HG02763 (cell line): ENCODE measurements at regions not wholly inside any gene's neighbourhood (a gene's known extent, or its start where the extent isn't known, plus 50 kb on each side); places are given as distances from the start of the nearest gene placed in this dataset.
"Not testable (repeated sequence)": the region's sequence is repeated elsewhere in the genome, so short reads cannot be mapped to it uniquely, and the experiment has no call there.

ENCODE experiments used
- ATAC-seq: cut with Tn5 transposase; IDR thresholded peaks from one replicate; pipeline ENCODE4 v1.9.1; 2021; ENCODE audit warnings: mild to moderate bottlenecking, moderate library complexity; ENCODE audit not compliant: unreplicated experiment

- ATAC-seq: no peak
Observed at GRCh38 chr4:141290771-141291170, 70.1 kb downstream of the ZNF330 start.

DNA sequence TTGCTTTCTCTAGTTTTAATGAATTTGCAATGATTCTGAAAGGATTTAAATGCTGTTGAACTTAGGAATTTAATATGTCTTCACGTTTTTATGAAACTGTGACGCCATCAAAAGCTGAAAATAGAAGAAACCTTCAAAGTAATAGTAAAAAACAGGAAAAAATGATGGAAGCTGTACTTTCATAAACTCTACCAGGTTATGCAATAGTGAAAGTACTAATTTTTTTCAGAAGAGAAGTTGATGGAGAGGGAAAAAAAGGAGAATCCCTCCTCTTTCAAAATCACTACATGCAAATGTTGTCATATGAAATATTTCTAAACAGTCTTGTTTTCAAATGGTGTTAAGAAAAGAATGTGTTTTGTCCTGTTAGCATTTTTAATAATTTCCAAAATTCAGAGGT lies 73.6 kb downstream of the ZNF330 start:
- no peak for ATAC-seq

GRCh38 chr4:141301216-141301615 lies 80.5 kb downstream of the ZNF330 start:
- no peak for ATAC-seq

GRCh38 chr4:141302924-141303323 lies 82.2 kb downstream of the ZNF330 start:
- ATAC-seq: no peak

DNA sequence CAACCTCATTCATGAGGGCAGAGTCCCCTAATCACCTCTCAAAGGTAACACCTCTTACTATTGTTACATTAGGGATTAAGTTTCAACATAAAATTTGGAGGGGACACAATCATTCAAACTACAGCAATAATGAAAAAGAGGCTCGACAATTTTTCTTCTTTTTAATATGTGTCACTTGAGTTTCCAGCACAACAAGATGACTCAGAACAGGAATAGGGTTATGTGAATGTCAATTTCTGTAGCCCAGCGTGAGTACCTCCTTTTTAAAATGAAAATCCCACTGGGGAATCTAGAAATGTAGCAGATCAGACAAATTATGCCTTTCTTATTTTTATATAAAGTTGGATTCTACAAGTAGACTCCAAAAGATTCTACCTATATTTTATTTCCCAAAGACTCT lies 83.7 kb downstream of the ZNF330 start:
- no peak for ATAC-seq

DNA sequence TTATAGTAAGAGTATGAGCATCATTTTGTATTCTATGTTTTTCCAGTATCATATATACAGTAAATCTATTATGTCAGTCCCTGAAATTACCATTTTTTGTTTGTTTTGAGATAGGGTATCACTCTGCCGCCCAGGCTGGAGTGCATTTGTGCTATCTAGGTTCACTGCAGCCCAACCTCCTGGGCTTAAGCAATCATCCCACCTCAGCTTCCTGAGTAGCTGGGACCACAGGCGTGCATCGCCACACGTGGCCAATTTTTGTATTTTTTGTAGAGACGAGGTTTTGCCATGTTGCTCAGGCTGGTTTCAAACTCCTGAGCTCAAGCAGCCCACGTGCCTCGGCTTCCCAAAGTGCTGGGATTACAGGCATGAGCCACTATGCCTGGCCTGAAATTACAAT lies 85.6 kb downstream of the ZNF330 start:
- ATAC-seq: no peak

- peak; percentile 99 for ATAC-seq
Observed at GRCh38 chr4:141307241-141307689, 86.6 kb downstream of the ZNF330 start.

DNA sequence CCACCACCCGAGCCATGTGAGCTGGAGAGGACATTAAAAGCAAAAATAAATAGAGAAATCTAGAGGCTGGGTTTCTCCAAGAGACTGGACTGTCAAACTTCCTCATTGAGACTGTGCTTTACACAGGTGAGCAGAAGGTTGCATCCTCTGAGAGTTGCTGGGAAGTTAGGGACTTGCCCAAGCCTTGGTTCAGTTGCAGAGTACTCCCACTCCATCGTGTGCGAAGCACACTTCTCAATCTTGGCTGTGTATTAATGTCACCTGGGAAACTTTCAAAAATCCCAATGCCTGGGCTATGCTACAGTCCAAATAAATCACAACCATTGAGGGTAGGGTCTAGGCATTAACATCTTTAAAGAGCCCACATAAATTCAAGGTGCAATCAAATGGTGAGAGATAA lies 89.2 kb downstream of the ZNF330 start:
- ATAC-seq: peak; percentile 23

- ATAC-seq: no peak
Observed at GRCh38 chr4:141311246-141312204, 90.8 kb downstream of the ZNF330 start.

- no peak for ATAC-seq
Observed at GRCh38 chr4:141314627-141315026, 93.9 kb downstream of the ZNF330 start.

GRCh38 chr4:141328560-141329173 lies 108.0 kb downstream of the ZNF330 start:
- ATAC-seq: no peak

- ATAC-seq: no peak
Observed at GRCh38 chr4:141329174-141329569, 108.5 kb downstream of the ZNF330 start.

DNA sequence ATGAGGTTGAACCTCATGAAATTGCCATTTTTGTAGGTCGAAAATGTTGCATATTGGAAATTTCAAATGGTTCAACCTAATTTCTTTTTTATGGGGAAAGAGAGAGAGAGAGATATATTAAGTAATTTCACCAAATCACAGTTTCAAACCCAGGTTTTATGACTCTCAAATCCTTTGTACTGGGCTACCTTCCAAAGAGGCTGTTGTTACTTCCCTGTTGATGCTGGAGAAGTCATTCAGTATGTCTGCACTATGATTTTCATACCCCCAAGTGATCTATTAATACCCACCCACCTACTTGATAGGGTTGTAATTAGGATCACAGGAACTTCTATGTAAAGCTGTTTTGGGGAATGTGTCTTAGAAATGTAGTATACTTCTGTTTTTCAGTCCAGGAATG lies 109.9 kb downstream of the ZNF330 start:
- no peak for ATAC-seq

DNA sequence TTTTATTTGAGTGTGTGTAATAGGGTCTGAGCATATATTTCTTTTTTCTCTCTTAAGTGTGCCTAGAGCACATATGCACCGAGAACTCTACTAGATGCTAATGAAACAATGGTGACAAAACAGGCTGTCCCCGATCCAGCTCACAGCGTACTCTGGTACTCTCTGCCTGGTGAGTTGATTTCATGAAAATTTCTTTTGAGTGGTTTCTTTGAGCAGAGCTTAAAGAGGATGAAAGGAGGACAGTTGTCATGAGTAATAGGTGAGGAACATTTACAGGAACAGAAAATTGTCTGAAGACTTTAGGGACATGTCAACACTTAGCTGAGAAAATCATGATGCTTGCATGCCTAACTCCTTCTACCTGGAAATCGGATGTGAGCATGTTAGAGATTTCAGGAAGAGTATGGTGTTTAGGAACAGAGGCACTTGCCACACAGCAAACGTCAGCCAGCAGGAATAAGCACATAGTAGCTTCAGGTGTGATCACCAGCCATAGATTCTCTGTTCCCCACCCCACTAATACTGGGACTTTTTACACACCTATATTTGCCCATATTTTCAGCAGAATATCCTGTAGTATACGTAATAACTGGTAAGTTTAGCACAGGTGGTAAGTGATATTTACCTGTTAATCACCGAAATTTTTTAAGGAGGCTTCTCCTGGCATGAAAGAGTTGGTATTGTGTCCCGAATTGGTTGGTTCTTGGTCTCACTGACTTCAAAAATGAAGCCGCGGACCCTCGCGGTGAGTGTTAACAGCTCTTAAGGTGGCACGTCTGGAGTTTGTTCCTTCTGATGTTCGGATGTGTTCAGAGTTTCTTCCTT lies 111.1 kb downstream of the ZNF330 start:
- ATAC-seq: no peak

GRCh38 chr4:141332359-141333181 lies 111.9 kb downstream of the ZNF330 start:
- ATAC-seq: not testable (repeated sequence)

- not testable (repeated sequence) for ATAC-seq
Observed at GRCh38 chr4:141333456-141334230, 112.9 kb downstream of the ZNF330 start.

DNA sequence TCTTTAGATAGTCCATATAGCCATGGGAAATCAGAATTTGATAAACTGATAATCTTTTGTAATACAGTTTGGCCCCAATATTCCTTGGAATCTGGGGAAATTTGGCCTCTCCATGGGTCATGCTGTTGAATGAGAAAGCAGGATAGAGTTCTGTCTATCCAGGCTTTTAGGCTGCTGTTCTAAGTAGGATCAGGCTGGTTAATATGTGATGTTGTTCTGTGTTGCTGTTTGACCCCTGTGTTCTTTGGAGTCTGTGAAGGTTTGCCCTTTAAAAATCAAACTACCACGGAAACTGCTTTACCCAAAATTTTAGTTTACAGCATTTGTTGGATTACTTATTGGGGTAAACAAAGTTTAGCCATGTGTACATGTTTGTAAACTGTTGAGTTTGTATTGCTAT lies 114.5 kb downstream of the ZNF330 start:
- no peak for ATAC-seq

DNA sequence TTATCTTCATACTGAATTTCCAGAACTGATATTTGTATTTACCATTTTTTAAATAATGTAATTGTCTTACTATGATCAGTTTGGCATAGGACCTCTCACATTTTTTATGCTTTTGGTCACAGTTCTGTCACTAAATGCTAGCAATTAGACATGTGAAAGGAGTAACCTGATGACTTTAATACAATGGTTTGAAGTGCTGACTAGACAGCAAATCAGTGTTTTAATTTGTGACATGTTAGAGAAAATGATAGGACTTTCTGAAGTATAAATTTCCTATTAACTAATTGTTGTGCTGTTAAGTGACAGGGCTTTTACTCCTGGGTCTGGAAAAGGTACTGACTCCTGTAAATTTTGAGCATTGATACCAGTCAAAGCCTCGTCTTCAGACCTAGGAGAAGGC lies 117.5 kb downstream of the ZNF330 start:
- no peak for ATAC-seq

DNA sequence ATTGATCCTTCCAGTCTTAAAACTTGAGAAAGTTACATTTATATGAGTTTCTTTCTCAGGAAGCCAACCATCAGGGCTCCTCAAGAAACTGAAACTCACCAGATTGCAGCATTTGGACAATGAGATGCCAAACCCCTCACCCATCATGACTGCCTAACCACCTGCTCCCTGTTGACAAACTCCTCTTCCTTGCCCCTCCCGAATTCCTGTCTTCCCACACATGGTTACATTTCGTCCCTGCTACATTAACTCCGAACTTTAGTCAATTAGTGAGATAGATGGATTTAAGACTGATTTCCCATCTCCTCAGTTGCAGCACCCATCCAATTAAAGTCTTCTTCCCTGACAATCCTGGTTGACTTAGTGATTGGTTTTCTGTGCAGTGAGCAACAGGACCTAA lies 118.7 kb downstream of the ZNF330 start:
- no peak for ATAC-seq

DNA sequence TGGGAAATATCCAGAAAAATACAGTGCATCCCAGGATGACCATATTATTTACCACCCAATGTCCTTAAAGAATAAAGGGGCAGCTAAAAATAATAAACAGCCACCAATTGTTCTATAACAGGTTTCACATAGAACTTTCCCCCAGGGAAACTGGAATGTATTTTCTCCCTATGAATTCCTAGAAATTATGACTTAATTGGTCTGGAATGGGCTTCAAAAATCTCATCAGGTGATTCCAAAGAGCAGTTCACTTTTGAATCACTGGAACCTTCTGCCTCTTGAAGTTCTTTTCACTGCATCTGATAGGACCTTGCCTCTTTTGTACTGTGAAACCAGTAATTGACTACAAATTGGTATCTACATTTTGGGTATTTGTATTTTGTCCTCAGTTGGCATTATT lies 119.3 kb downstream of the ZNF330 start:
- no peak for ATAC-seq
